Transverse colon (tissue), 4 donors: ENCODE measurements at regions not wholly inside any gene's neighbourhood (a gene's known extent, or its start where the extent isn't known, plus 50 kb on each side); places are given as distances from the start of the nearest gene placed in this dataset.

Experiments
- DNase-seq: peaks from one replicate; pipeline ENCODE4 v3.0.0-alpha.2; 2019
- H3K27ac ChIP-seq, 4 donors: fragments of 200-600 bp; sonication (generic); 2 replicates each; pipeline ENCODE4 v1.5.1; 2016 to 2018; ENCODE audit warnings: inconsistent platforms in 4 of 4
- H3K27me3 ChIP-seq: fragments of 200-600 bp; sonication (generic); 2 replicates; pipeline ENCODE4 v1.5.1; 2017; ENCODE audit warnings: inconsistent platforms
- H3K36me3 ChIP-seq, 4 donors: fragments of 200-600 bp; sonication (generic); 2 replicates each; pipeline ENCODE4 v1.5.1; 2017 to 2019; ENCODE audit warnings: inconsistent platforms in 4 of 4
- H3K4me1 ChIP-seq, 4 donors: fragments of 200-600 bp; sonication (generic); 2 replicates each; pipeline ENCODE4 v1.5.1; 2017 to 2020; ENCODE audit warnings: inconsistent platforms in 4 of 4
- H3K4me3 ChIP-seq, 4 donors: fragments of 200-600 bp; sonication (generic); 1 replicate in 1 of 4; 2 replicates in 3 of 4; pipeline versions ENCODE4 v1.5.1 to v1.6.1; 2017 to 2019; ENCODE audit warnings: inconsistent platforms in 4 of 4
- H3K9me3 ChIP-seq, 2 donors: fragments of 200-600 bp; sonication (generic); 2 replicates each; pipeline ENCODE4 v1.5.1; 2017 to 2019; ENCODE audit warnings: inconsistent platforms in 2 of 2
- CTCF ChIP-seq, 5 experiments: fragments of 200-600 bp in 3 of 5; fragments of 450-650 bp in 2 of 5; sonication (generic) in 3 of 5; IDR thresholded peaks; 1 replicate in 2 of 5; 2 replicates in 3 of 5; pipeline ENCODE4 v1.5.1; 2016 to 2017; ENCODE audit warnings: antibody characterized with exemption in 5 of 5, inconsistent platforms in 3 of 5, mild to moderate bottlenecking in 2 of 5, moderate library complexity in 1 of 5
- EP300 ChIP-seq: sonication (generic); formaldehyde crosslinking; IDR thresholded peaks from one replicate; pipeline ENCODE4 v1.6.1; 2017; ENCODE audit warnings: antibody characterized with exemption, low read depth
- POLR2A ChIP-seq: fragments of 450-650 bp; IDR thresholded peaks from one replicate; pipeline ENCODE4 v1.6.1; 2016; ENCODE audit warnings: antibody characterized with exemption, mild to moderate bottlenecking, moderate library complexity
- POLR2AphosphoS5 ChIP-seq, 3 donors: sonication (generic); formaldehyde crosslinking; IDR thresholded peaks; one replicate each; pipeline ENCODE4 v1.6.1; 2016; ENCODE audit warnings: antibody characterized with exemption in 3 of 3
- WGBS, 2 donors: methylation state at CpG; one replicate each; pipeline ENCODE4 v1.1.5; 2018; ENCODE audit warnings: low coverage in 1 of 2; 5-methylcytosine and 5-hydroxymethylcytosine counted together
- in situ Hi-C, 4 donors: fragments of 200-750 bp; cut with MboI; loops; one replicate each; pipeline versions ENCODE4 v1.15.0 to v1.15.1; 2017; ENCODE audit warnings: low sequenced_read_pairs in 3 of 4, low pct_ligation_motif_present in 1 of 4, low pct_unique_long_range_greater_than_20kb in 1 of 4
- intact Hi-C: fragments of 100-400 bp; cut with DNase I; formaldehyde crosslinking; loops from one replicate; pipeline ENCODE4 v1.15.1; 2023; ENCODE audit warnings: low total_unique reads

GRCh38 chr5:74376187-74376586 is 264.3 kb downstream of the ENC1 start:
- H3K27ac ChIP-seq: no peak overlapping the region
- 25 to 43% methylated on average over 1 of the region's 1 CpG for WGBS, 2 donors
- H3K27me3 ChIP-seq: no peaks in the 10 kb centered on the region
- no peak for DNase-seq
- no peaks in the 10 kb centered on the region for H3K9me3 ChIP-seq
- no peaks in the 10 kb centered on the region for H3K36me3 ChIP-seq
- H3K4me3 ChIP-seq: no peak overlapping the region
- peaks cover 0 to 25% (median 4%) of the 10 kb centered on the region in 4 donors for H3K4me1 ChIP-seq
- in situ Hi-C loops: no loop called here
- TF ChIP-seq CTCF (IDR thresholded peaks at IDR 0.05) (no peak), EP300 (no peak), POLR2AphosphoS5 (IDR thresholded peaks at IDR 0.05) (no peak), POLR2A (no peak)
- intact Hi-C loops: no loop called here

DNA sequence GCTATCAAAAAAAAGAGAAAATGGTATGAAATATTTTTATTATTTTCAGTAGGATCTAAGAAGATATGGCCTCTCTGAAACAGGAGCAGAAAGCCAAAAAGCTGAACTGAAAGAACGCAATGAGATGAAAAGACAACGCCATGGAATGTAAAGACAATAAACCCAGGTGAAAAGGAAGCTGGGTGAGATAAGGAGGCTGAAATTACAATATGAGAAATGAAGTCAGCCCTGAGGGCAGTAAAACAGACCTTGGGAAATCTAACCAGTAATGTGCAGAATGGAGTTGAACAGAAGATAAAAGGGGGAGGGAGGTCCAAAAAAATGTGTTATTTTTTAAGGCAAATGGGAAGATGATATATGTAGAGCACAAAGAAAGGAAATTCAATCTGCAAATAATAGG is 265.3 kb downstream of the ENC1 start:
- Histone ChIP-seq H3K4me1 (peaks cover 0 to 24% (median 3%) of the 10 kb centered on the region in 4 donors), H3K36me3 (no peaks in the 10 kb centered on the region), H3K4me3 (no peak overlapping the region), H3K27me3 (no peaks in the 10 kb centered on the region), H3K9me3 (no peaks in the 10 kb centered on the region), H3K27ac (no peak overlapping the region)
- in situ Hi-C loops: no loop called here
- no peak for TF ChIP-seq EP300
- TF ChIP-seq POLR2AphosphoS5 (IDR thresholded peaks at IDR 0.05): no peak
- TF ChIP-seq CTCF (IDR thresholded peaks at IDR 0.05): no peak
- no peak for TF ChIP-seq POLR2A
- no peak for DNase-seq
- intact Hi-C loops: no loop called here
- 55 to 62% methylated on average over 2 of the region's 2 CpGs for WGBS, 2 donors

DNA sequence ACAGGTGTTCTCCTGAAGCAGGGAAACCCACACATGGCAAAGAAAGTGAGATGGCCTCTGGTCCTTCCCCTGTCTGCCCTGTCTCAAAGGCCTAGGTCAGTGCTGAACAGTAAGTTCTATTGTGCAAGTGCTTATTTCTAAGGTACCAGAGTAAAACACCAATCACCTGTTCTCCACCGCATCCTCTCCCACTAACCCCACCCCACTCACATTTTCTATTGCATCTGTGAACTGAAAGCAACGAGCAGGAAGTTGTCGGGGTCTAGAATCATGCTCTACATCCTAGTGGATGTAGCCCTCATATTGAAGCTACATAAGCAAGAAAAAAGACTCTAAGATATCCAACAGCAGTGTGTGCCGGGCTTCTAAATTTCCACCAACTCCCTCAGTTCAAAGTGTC is 265.9 kb downstream of the ENC1 start:
- whole genome bisulfite sequencing, 2 donors: 38 to 55% methylated on average over 3 to 4 of the region's 4 CpGs
- Histone ChIP-seq H3K4me1 (peaks cover 0 to 18% (median under 1%) of the 10 kb centered on the region in 4 donors), H3K27me3 (no peaks in the 10 kb centered on the region), H3K27ac (no peak overlapping the region), H3K9me3 (no peaks in the 10 kb centered on the region), H3K36me3 (no peaks in the 10 kb centered on the region), H3K4me3 (no peak overlapping the region)
- intact Hi-C loops: no loop called here
- DNase-seq: no peak
- in situ Hi-C loops: no loop called here
- no peak for TF ChIP-seq POLR2A
- TF ChIP-seq POLR2AphosphoS5 (IDR thresholded peaks at IDR 0.05): no peak
- no peak for TF ChIP-seq CTCF (IDR thresholded peaks at IDR 0.05)
- no peak for TF ChIP-seq EP300

DNA sequence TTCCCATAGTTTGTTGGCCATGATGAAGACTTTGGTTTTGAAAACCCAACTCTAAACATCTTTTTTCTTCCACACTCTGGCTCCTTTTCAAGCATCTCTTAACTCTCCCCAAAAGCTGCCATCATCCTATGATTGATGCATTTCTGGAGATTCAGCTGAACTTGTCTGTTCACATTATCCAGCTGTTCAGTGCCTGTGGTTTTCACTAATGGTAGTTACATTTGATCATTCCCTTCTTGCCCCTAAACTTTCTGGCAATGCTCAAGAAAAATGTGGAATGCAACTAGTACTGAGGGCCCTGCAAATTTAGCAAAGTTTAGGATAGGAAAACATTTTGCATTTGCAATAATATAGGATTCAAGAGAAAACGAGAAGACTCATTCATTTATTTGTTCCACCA is 267.5 kb downstream of the ENC1 start:
- whole genome bisulfite sequencing, 2 donors: 40 to 53% methylated on average over 1 of the region's 1 CpG
- no peak for TF ChIP-seq POLR2A
- no peak for DNase-seq

DNA sequence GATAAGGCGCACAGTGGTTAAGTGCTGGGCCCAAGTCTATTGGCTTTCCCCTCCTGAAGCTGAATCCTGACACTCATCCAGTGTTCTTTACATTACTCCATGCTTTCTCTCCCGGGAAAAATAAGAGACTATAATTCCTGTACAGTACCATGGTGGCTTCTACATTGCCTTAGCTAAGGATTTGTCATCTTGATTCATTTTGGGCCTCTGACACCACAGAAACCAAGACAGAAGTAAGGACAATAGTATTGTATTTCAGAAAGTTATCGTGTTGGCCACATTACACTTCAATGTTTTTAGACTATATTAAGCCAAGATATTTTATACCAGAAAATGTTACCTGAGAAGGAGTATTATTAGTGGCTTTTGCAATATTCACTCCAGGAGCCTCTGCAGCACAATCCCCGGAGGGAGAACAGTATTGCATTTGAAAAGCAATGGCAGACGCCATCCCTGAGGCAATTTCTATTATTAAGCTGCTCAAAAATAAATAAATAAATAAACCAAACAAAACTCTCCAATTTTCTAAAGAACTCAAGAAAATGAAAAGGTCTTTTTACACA is 267.9 kb downstream of the ENC1 start:
- Histone ChIP-seq H3K9me3 (no peaks in the 10 kb centered on the region), H3K4me3 (no peak overlapping the region), H3K36me3 (no peaks in the 10 kb centered on the region), H3K4me1 (peaks cover 0 to 15% (median 0%) of the 10 kb centered on the region in 4 donors), H3K27ac (no peak overlapping the region), H3K27me3 (no peaks in the 10 kb centered on the region)
- 83 to 91% methylated on average over 5 of the region's 5 CpGs for WGBS, 2 donors
- TF ChIP-seq EP300: no peak
- TF ChIP-seq POLR2A: no peak
- TF ChIP-seq POLR2AphosphoS5 (IDR thresholded peaks at IDR 0.05): no peak
- TF ChIP-seq CTCF (IDR thresholded peaks at IDR 0.05): no peak
- intact Hi-C loops: no loop called here
- no peak for DNase-seq
- in situ Hi-C loops: no loop called here

More for the DNA sequence above, 267.5 kb downstream of the ENC1 start:
- no peak overlapping the region for H3K4me3 ChIP-seq
- H3K9me3 ChIP-seq: no peaks in the 10 kb centered on the region
- no peaks in the 10 kb centered on the region for H3K36me3 ChIP-seq
- H3K4me1 ChIP-seq: peaks cover 0 to 15% (median 0%) of the 10 kb centered on the region in 4 donors
- no peaks in the 10 kb centered on the region for H3K27me3 ChIP-seq
- in situ Hi-C loops: no loop called here
- no peak overlapping the region for H3K27ac ChIP-seq
- intact Hi-C loops: no loop called here
